Stimulated activated naive CD8-positive, alpha-beta T cell treated with anti-CD3 and anti-CD28 coated beads, Interleukin-15, amount 100 ng/mL, for 72 hours (primary cell): ENCODE measurements at regions not wholly inside any gene's neighbourhood (a gene's known extent, or its start where the extent isn't known, plus 50 kb on each side); places are given as distances from the start of the nearest gene placed in this dataset.
"Not testable (repeated sequence)": the region's sequence is repeated elsewhere in the genome, so short reads cannot be mapped to it uniquely, and the experiment has no call there.

Experiments
- ATAC-seq: fragments of 150-1000 bp; cut with Tn5 transposase; 2 replicates; pipeline ENCODE4 v1.10.0; 2021; ENCODE audit warnings: mild to moderate bottlenecking, moderate library complexity
- DNase-seq, 2 donors: peaks; one replicate each; pipeline ENCODE4 v3.0.0; 2021 to 2022
- H3K27ac Mint-ChIP-seq, 2 donors: one replicate each; pipeline ENCODE4 v1.8.0; 2022; ENCODE audit warnings: mild to moderate bottlenecking in 2 of 2, mixed read lengths in 2 of 2, moderate library complexity in 2 of 2
- H3K27me3 Mint-ChIP-seq: one replicate; pipeline ENCODE4 v1.8.0; 2022; ENCODE audit warnings: mixed read lengths
- H3K4me1 Mint-ChIP-seq: one replicate; pipeline ENCODE4 v1.8.0; 2022; ENCODE audit warnings: mild to moderate bottlenecking, mixed read lengths
- H3K4me3 Mint-ChIP-seq, 2 donors: one replicate each; pipeline ENCODE4 v1.8.0; 2022; ENCODE audit warnings: mild to moderate bottlenecking in 2 of 2, mixed read lengths in 2 of 2, moderate library complexity in 1 of 2
- H3K9me3 Mint-ChIP-seq, 2 donors: one replicate each; pipeline ENCODE4 v1.8.0; 2022; ENCODE audit warnings: mixed read lengths in 2 of 2

DNA sequence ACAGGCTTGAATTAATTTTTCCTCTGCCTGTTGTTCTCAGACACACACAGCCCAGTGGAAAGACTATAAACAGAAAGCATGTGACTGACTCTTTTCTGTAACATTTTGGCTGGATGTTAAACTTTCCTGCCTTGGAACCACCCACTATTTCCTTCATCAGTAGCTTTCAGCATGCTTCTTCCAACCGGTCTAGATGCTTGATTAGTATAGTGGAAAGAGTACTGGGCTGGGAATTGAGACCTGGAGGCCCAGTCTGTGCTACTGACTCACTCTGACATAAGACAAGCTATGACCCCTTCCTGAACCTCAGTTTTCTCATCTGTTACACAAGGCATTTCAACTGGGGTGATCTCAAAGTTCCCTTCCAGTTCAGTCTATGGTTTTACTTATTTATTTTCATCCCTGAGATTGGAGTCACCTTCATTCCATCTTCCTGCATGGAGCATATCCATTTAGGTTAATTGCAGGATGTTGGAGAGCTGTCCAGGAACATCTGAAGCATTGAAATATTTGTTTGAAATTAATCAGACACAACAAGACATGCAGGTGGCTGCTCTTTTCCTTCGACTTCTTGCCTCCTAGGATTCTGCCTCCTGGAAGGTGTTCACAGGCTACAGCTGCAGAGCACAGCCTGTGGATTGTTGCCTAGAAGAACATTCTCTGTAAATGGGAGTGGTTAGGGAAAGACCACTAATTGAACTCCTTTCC, 173.4 kb downstream of the RTL9 start:
- H3K4me1 Mint-ChIP-seq = no peaks in the 10 kb centered on the region
- DNase-seq = no peak
- no peaks in the 10 kb centered on the region for H3K27me3 Mint-ChIP-seq
- no peak for ATAC-seq
- no peak overlapping the region for H3K27ac Mint-ChIP-seq
- no peak overlapping the region for H3K4me3 Mint-ChIP-seq
- no peaks in the 10 kb centered on the region for H3K9me3 Mint-ChIP-seq

- Mint-ChIP-seq H3K4me3 (no peak overlapping the region), H3K27ac (no peak overlapping the region), H3K4me1 (no peaks in the 10 kb centered on the region), H3K9me3 (no peaks in the 10 kb centered on the region), H3K27me3 (no peaks in the 10 kb centered on the region)
- ATAC-seq (no peak), DNase-seq (no peak)
Measured at GRCh38 chrX:110532581-110532931, 173.9 kb downstream of the RTL9 start.

DNA sequence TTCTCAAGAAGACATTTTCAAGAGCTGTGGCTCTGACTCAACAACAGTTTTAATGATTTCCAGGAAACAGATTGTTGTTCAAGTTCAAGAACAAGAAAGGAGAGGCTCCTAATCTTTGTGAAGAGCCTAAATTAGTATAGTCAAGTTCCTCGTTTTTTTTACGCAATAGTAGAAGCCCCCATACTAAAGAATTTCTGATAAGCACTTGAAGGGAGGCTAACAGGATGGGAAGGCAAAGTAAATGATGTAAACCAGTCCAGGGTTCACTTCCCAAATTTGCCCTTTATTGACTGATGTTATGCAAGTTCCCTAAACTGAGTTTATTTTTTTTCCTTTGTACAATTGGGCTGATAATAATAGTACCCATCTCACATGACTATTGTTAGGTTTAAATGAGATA, 178.2 kb downstream of the RTL9 start:
- Mint-ChIP-seq H3K9me3 (no peaks in the 10 kb centered on the region), H3K4me3 (no peak overlapping the region), H3K27me3 (no peaks in the 10 kb centered on the region), H3K4me1 (no peaks in the 10 kb centered on the region), H3K27ac (no peak overlapping the region)
- DNase-seq (no peak), ATAC-seq (no peak)

GRCh38 chrX:110541266-110541665, 182.6 kb downstream of the RTL9 start:
- Mint-ChIP-seq H3K27ac (no peak overlapping the region), H3K4me1 (no peaks in the 10 kb centered on the region), H3K9me3 (peaks cover 0 to 6% of the 10 kb centered on the region in 2 donors), H3K27me3 (no peaks in the 10 kb centered on the region), H3K4me3 (no peak overlapping the region)
- DNase-seq = no peak
- no peak for ATAC-seq

- H3K9me3 Mint-ChIP-seq, H3K4me3 Mint-ChIP-seq, ATAC-seq, H3K27me3 Mint-ChIP-seq, H3K4me1 Mint-ChIP-seq, H3K27ac Mint-ChIP-seq, DNase-seq: not testable (repeated sequence)
Measured at GRCh38 chrX:110550854-110551253, 192.2 kb downstream of the RTL9 start.

DNA sequence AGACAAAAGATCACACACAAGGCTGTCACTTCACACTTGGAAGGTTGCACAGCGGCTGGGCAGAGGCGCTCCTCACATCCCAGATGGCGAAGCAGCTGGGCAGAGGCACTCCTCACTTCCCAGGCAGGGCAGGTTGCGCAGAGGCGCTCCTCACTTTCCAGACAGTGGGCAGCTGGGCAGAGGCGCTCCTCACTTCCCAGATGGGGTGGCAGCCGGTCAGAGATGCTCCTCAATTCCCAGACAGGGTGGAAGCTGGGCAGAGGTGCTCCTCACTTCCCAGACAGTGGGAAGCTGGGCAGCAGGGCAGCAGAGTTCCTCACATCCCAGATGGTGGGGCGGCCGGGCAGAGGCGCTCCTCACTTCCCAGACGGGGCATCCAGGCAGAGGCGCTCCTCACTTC, 199.2 kb downstream of the RTL9 start:
- Mint-ChIP-seq H3K4me1 (no peaks in the 10 kb centered on the region), H3K9me3 (no peaks in the 10 kb centered on the region), H3K27ac (no peak overlapping the region), H3K4me3 (no peak overlapping the region), H3K27me3 (no peaks in the 10 kb centered on the region)
- ATAC-seq (no peak), DNase-seq (no peak)

DNA sequence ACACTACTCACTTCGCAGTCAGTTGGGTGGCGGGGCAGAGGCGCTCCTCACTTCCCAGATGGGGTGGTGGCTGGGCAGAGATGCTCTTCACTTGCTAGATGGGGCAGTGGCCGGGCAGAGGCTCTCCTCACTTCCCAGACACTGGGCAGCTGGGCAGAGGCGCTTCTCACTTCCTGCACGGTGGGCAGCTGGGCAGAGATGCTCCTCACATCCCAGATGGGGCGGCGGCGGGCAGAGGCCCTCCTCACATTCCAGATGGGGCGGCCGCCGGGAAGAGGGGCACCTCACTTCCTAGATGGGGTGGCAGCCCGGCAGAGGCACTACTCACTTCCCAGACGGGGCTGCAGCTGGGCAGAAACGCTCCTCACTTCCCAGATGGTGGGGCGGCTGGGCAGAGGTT, 199.8 kb downstream of the RTL9 start:
- DNase-seq (no peak), ATAC-seq (no peak)
- H3K4me1 Mint-ChIP-seq = no peaks in the 10 kb centered on the region
- no peak overlapping the region for H3K4me3 Mint-ChIP-seq
- no peaks in the 10 kb centered on the region for H3K9me3 Mint-ChIP-seq
- H3K27ac Mint-ChIP-seq = no peak overlapping the region
- H3K27me3 Mint-ChIP-seq = no peaks in the 10 kb centered on the region

DNA sequence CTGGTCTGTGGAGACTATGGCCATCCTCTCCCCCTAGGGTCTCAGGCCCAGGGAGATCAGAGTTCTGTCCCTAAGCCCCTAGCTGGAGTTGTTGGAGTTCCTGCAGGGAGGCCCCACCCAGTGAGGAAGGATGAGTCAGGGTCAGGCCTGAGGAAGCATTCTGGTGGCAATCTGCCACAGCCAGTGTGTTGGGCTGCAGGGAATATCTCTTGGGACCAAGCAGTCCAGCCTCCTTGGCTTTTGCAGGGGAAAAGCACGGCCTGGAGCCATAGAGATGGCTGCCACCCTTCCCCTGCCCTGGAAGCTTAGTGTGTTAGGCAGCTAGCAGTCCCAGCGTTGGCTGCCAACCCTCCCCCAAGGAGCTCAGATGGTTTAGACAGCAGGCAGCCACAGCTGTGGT, 202.4 kb downstream of the RTL9 start:
- no peaks in the 10 kb centered on the region for H3K9me3 Mint-ChIP-seq
- no peaks in the 10 kb centered on the region for H3K4me1 Mint-ChIP-seq
- no peak overlapping the region for H3K4me3 Mint-ChIP-seq
- H3K27ac Mint-ChIP-seq = no peak overlapping the region
- DNase-seq = no peak
- H3K27me3 Mint-ChIP-seq = no peaks in the 10 kb centered on the region
- ATAC-seq = no peak

DNA sequence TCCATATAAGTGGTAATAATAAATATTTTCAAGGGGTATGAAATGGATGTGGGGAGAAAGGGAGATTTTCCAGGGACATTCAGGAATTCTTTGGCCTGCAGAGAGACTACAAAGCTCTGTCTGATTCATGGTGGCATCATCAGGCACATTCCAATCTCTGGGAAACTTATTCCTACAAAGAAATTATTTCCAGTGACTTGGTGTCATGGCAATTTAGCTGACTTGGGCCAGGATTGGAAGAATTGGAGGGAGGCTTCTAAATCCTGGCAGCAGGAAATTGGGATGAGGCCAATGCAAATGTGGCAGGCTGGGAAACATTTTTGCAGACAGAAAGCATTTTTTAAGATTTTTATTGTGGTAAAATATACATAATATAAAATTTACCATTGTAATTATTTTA, 204.6 kb downstream of the RTL9 start:
- no peaks in the 10 kb centered on the region for H3K4me1 Mint-ChIP-seq
- no peaks in the 10 kb centered on the region for H3K27me3 Mint-ChIP-seq
- H3K4me3 Mint-ChIP-seq = no peak overlapping the region
- H3K27ac Mint-ChIP-seq = no peak overlapping the region
- DNase-seq (no peak), ATAC-seq (no peak)
- no peaks in the 10 kb centered on the region for H3K9me3 Mint-ChIP-seq

GRCh38 chrX:110568441-110568840, 209.8 kb downstream of the RTL9 start:
- Mint-ChIP-seq H3K27me3 (no peaks in the 10 kb centered on the region), H3K27ac (no peak overlapping the region), H3K9me3 (no peaks in the 10 kb centered on the region), H3K4me1 (no peaks in the 10 kb centered on the region), H3K4me3 (no peak overlapping the region)
- ATAC-seq (no peak), DNase-seq (no peak)

DNA sequence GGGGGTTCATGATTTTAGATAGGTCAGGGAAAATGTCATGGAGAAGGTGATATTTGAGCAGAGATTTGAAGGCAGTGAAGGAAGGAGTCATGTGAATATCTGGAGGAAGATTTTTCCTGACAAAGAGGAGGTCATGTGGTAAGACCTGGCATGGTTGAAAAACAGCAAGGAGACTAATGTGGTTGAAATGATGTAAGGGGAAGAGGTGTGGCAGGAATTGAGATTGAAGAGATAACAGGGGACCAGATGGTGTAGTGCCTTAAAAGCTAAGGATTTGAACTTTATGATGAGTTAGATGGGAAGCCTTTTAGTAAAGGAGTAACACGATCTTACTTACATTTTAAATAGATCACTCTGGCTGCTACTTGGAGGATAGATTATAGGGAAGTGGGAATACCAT, 210.9 kb downstream of the RTL9 start:
- Mint-ChIP-seq H3K4me1 (no peaks in the 10 kb centered on the region), H3K27me3 (no peaks in the 10 kb centered on the region), H3K9me3 (no peaks in the 10 kb centered on the region), H3K4me3 (no peak overlapping the region), H3K27ac (peak overlapping the region in 1 of 2 donors; percentile 14)
- DNase-seq (no peak), ATAC-seq (no peak)

DNA sequence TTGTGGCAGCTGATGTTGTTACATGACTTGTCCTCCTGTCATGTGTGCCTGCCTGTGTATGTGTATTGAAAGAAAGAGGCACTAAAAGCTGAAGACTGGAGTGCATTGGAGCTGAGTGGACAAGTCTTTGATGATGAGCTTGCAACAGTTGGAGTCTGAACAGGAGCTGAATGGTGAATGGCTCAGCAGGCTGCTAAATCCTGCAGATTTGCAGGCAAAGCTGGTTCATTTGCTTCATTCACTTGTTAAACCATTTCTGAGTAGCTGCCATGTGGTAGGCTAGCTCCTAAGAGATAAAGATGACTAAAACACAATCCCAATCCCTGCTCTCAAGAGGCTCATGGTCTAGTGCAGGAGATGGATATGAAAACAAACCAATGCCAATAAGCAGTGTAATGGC, 217.3 kb downstream of the CHRDL1 start:
- Mint-ChIP-seq H3K9me3 (peaks cover 3 to 8% of the 10 kb centered on the region in 2 donors), H3K4me3 (no peak overlapping the region), H3K27ac (no peak overlapping the region), H3K27me3 (no peaks in the 10 kb centered on the region), H3K4me1 (no peaks in the 10 kb centered on the region)
- ATAC-seq (no peak), DNase-seq (no peak)

GRCh38 chrX:110584083-110584482, 211.5 kb downstream of the CHRDL1 start:
- DNase-seq (no peak), ATAC-seq (no peak)
- Mint-ChIP-seq H3K27me3 (no peaks in the 10 kb centered on the region), H3K4me1 (no peaks in the 10 kb centered on the region), H3K27ac (no peak overlapping the region), H3K4me3 (no peak overlapping the region), H3K9me3 (peaks cover 5 to 8% of the 10 kb centered on the region in 2 donors)

GRCh38 chrX:110588164-110588563, 207.5 kb downstream of the CHRDL1 start:
- H3K27me3 Mint-ChIP-seq = no peaks in the 10 kb centered on the region
- no peaks in the 10 kb centered on the region for H3K4me1 Mint-ChIP-seq
- no peak for ATAC-seq
- H3K4me3 Mint-ChIP-seq = no peak overlapping the region
- H3K27ac Mint-ChIP-seq = no peak overlapping the region
- no peak for DNase-seq
- H3K9me3 Mint-ChIP-seq = peaks cover under 1 to 2% of the 10 kb centered on the region in 2 donors

DNA sequence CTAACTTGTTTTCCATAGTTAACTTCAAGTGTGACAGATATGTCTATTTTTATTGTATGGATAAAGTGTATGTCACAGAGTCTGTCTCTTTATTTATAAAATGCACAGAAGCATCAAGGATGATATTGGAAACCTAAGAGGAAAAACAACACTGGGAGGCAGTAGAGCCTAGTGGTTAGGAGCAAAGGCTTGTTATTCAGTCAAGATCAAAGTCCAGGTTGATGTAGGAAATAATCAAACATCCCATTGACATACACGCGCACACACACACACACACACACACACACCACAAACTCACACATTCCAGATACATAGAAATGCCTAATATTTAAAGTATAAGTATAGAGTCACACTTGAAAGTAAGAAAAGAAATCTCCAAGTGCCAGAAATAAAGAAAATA, 206.8 kb downstream of the CHRDL1 start:
- H3K4me1 Mint-ChIP-seq = no peaks in the 10 kb centered on the region
- no peak for DNase-seq
- ATAC-seq = no peak
- no peak overlapping the region for H3K27ac Mint-ChIP-seq
- H3K9me3 Mint-ChIP-seq = no peaks in the 10 kb centered on the region
- H3K27me3 Mint-ChIP-seq = no peaks in the 10 kb centered on the region
- no peak overlapping the region for H3K4me3 Mint-ChIP-seq

- no peak overlapping the region for H3K4me3 Mint-ChIP-seq
- no peaks in the 10 kb centered on the region for H3K27me3 Mint-ChIP-seq
- no peaks in the 10 kb centered on the region for H3K4me1 Mint-ChIP-seq
- ATAC-seq (no peak), DNase-seq (no peak)
- H3K27ac Mint-ChIP-seq = no peak overlapping the region
- peaks cover 9% of the 10 kb centered on the region in 2 donors for H3K9me3 Mint-ChIP-seq
Measured at GRCh38 chrX:110600745-110601310, 194.8 kb downstream of the CHRDL1 start.

GRCh38 chrX:110614596-110614995, 181.0 kb downstream of the CHRDL1 start:
- H3K4me1 Mint-ChIP-seq = no peaks in the 10 kb centered on the region
- no peak overlapping the region for H3K4me3 Mint-ChIP-seq
- H3K9me3 Mint-ChIP-seq = peaks cover 0 to 7% of the 10 kb centered on the region in 2 donors
- no peak overlapping the region for H3K27ac Mint-ChIP-seq
- ATAC-seq (no peak), DNase-seq (no peak)
- no peaks in the 10 kb centered on the region for H3K27me3 Mint-ChIP-seq
